BLaER1 treated with 17β-estradiol and CSF1 and Interleukin-3, amounts not matched to agents 10 nM and 100 nM (cell line): ENCODE measurements at regions not wholly inside any gene's neighbourhood (a gene's known extent, or its start where the extent isn't known, plus 50 kb on each side); places are given as distances from the start of the nearest gene placed in this dataset.

Experiments
- H3K27ac ChIP-seq, 11 experiments: shearing (Covaris generic); formaldehyde crosslinking; 2 replicates each; pipeline ENCODE4 v1.8.1; 2022
- H3K27me3 ChIP-seq, 11 experiments: shearing (Covaris generic); formaldehyde crosslinking; 2 replicates each; pipeline ENCODE4 v1.8.1; 2022
- H3K36me3 ChIP-seq, 11 experiments: shearing (Covaris generic); formaldehyde crosslinking; 2 replicates each; pipeline ENCODE4 v1.8.1; 2022
- H3K4me1 ChIP-seq, 10 experiments: shearing (Covaris generic); formaldehyde crosslinking; 2 replicates each; pipeline ENCODE4 v1.8.1; 2022
- H3K4me2 ChIP-seq, 11 experiments: shearing (Covaris generic); formaldehyde crosslinking; 2 replicates each; pipeline ENCODE4 v1.8.1; 2022
- H3K4me3 ChIP-seq, 10 experiments: shearing (Covaris generic); formaldehyde crosslinking; 2 replicates each; pipeline ENCODE4 v1.8.1; 2022
- H3K9ac ChIP-seq, 11 experiments: shearing (Covaris generic); formaldehyde crosslinking; 2 replicates each; pipeline ENCODE4 v1.8.1; 2022
- H3K9me3 ChIP-seq, 11 experiments: shearing (Covaris generic); formaldehyde crosslinking; replicated peaks in 1 of 11; 2 replicates each; pipeline ENCODE4 v1.8.1; 2022
- H4K20me1 ChIP-seq, 11 experiments: shearing (Covaris generic); formaldehyde crosslinking; 2 replicates each; pipeline ENCODE4 v1.8.1; 2022
- Cebpa-rat ChIP-seq, 11 experiments: shearing (Covaris generic); IDR thresholded peaks; 2 replicates each; pipeline ENCODE4 v1.8.1; 2022

DNA sequence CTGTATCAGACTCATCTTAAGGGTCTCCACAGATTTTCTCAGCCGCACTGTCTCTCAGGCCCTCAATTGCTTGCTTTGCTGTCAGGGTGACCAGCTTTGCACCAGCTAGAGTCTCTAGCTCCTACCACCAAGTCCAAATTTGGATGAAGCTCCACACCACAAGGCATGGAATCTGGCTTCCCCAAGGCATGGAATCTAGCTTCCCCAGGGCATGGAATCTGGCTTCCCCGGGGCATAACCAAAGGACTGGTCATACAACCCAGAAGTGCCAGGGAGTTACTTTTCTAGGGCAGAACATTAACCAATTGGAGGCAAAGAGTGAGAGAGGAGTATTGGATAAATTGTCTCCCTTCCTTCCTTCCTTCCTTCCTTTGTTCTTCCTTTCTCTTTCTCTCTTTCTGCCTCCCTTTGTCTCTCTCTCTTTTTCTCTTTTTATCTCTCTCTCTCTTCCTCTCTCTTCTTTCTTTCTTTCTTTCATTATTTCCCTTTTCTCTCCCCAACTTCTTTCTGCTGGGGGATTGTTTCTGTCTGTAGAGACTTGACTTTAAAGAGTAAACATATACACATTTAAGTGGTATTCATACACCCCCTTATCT is 76.9 kb upstream of the HAO2 start:
- no peak overlapping the region for H3K27ac ChIP-seq
- H3K9ac ChIP-seq = no peak overlapping the region
- no peak overlapping the region for H3K4me2 ChIP-seq
- H4K20me1 ChIP-seq = no peaks in the 10 kb centered on the region
- peaks cover 0 to 22% (median 12%) of the 10 kb centered on the region in 10 experiments; a peak in 18 of 20 replicates for H3K4me1 ChIP-seq
- TF ChIP-seq Cebpa-rat (IDR thresholded peaks at IDR 0.05) = no peak
- H3K27me3 ChIP-seq = no peaks in the 10 kb centered on the region
- no peaks in the 10 kb centered on the region for H3K36me3 ChIP-seq
- no peaks in the 10 kb centered on the region for H3K9me3 ChIP-seq
- no peak overlapping the region for H3K4me3 ChIP-seq

DNA sequence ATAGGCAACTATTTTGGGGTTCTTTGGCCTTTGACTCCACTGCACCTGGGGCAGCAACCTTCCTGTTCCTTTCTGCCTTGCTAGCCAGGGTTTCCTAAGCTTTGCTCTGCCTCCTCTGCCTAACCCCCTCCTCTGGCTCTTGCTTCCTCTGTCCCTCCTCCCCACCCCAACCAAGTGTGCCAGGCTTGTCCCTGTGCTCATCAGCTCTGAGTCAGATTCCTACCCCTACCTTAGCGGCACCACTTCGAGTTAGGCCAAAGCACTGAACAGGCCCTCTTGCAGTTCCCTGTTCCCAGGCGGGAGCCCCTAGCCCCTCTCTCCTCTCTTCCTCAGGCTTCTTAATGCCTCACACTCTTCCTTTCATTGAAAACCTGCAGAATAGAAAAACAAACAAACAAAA is 74.8 kb upstream of the HAO2 start:
- Histone ChIP-seq H3K27ac (no peak overlapping the region), H3K4me3 (no peak overlapping the region), H3K4me1 (peaks cover 0 to 22% (median 12%) of the 10 kb centered on the region in 10 experiments; a peak in 18 of 20 replicates), H3K4me2 (peak overlapping the region in 3 of 11 experiments; percentile 31 to 43 (median 33); a peak in 4 of 22 replicates), H4K20me1 (no peaks in the 10 kb centered on the region), H3K9me3 (no peaks in the 10 kb centered on the region), H3K36me3 (no peaks in the 10 kb centered on the region), H3K9ac (no peak overlapping the region), H3K27me3 (no peaks in the 10 kb centered on the region)
- no peak for TF ChIP-seq Cebpa-rat (IDR thresholded peaks at IDR 0.05)

- Histone ChIP-seq H3K4me3 (no peak overlapping the region), H3K27ac (no peak overlapping the region), H3K9ac (no peak overlapping the region), H3K27me3 (no peaks in the 10 kb centered on the region), H3K4me1 (peaks cover 0 to 22% (median 12%) of the 10 kb centered on the region in 10 experiments; a peak in 18 of 20 replicates), H3K36me3 (no peaks in the 10 kb centered on the region), H3K9me3 (no peaks in the 10 kb centered on the region), H4K20me1 (no peaks in the 10 kb centered on the region), H3K4me2 (peak overlapping the region in 10 of 11 experiments; percentile 9 to 49 (median 32); a peak in 11 of 22 replicates)
- TF ChIP-seq Cebpa-rat (IDR thresholded peaks at IDR 0.05) = no peak
These were observed 74.4 kb upstream of the HAO2 start for GRCh38 chr1:119294199-119294598.

DNA sequence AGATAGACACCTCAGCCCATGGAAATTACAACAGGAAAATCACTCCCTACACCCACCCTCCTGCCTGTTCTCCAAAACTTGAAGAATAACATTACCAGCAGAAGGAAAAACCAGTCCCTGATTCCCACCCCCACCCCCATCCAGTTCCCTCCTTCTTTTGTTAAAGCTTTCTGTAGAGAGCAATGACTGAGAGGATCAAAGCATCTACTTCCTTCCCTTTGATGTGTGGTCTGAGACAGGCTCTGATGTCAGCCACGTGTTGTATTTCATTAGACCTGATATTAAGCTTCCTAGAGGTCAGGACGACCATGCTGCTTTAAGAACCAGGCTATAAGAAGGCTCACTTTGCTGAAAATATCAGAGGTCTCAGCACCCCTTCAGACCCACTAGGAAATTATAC is 73.9 kb upstream of the HAO2 start:
- Histone ChIP-seq H3K9ac (no peak overlapping the region), H3K27ac (no peak overlapping the region), H3K36me3 (no peaks in the 10 kb centered on the region), H3K27me3 (no peaks in the 10 kb centered on the region), H3K4me2 (peak overlapping the region in 10 of 11 experiments; percentile 9 to 49 (median 32); a peak in 15 of 22 replicates), H3K9me3 (no peaks in the 10 kb centered on the region), H3K4me1 (peaks cover 0 to 22% (median 12%) of the 10 kb centered on the region in 10 experiments; a peak in 18 of 20 replicates), H3K4me3 (no peak overlapping the region), H4K20me1 (no peaks in the 10 kb centered on the region)
- TF ChIP-seq Cebpa-rat (IDR thresholded peaks at IDR 0.05) = no peak

DNA sequence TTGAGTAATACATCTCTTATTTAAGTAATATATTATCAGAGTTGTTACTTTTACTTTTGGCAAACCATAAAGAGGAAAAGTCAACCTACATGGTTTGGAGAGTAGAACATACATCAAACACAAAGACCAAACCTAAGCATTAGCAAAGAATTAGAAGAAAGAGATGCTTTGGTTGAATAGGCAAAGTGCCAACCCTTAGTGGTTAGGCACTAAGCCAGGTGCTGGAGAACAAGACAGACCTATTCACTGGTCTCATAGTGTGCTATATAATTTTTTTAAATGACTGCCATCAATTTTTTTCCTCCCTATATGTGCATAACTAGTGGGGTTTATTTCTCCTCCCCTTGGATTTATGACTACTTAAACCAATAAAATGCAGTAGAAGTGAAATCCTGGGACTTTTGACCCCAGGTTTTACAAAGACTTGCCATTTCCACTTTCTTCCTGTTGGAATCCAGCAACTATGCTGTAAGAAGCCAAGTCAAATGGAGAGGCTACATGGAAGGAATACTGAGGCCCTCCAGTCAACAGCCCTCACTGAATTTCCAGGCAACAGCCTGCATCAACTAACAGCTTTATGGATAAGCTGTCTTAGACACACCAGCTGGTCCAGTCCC is 69.8 kb upstream of the HAO2 start:
- peaks cover 0 to 16% (median 12%) of the 10 kb centered on the region in 10 experiments; a peak in 18 of 20 replicates for H3K4me1 ChIP-seq
- H3K27me3 ChIP-seq = no peaks in the 10 kb centered on the region

GRCh38 chr1:119302011-119302410 is 66.6 kb upstream of the HAO2 start:
- Histone ChIP-seq H3K4me3 (no peak overlapping the region), H3K9me3 (no peaks in the 10 kb centered on the region), H3K9ac (no peak overlapping the region), H3K4me1 (no peaks in the 10 kb centered on the region), H3K27me3 (no peaks in the 10 kb centered on the region), H3K4me2 (no peak overlapping the region), H4K20me1 (no peaks in the 10 kb centered on the region), H3K27ac (no peak overlapping the region), H3K36me3 (no peaks in the 10 kb centered on the region)
- TF ChIP-seq Cebpa-rat (IDR thresholded peaks at IDR 0.05) = no peak

More for the DNA sequence above, 69.8 kb upstream of the HAO2 start:
- Histone ChIP-seq H3K4me2 (no peak overlapping the region), H3K36me3 (no peaks in the 10 kb centered on the region), H3K9ac (no peak overlapping the region), H4K20me1 (no peaks in the 10 kb centered on the region), H3K9me3 (no peaks in the 10 kb centered on the region), H3K4me3 (no peak overlapping the region), H3K27ac (no peak overlapping the region)
- TF ChIP-seq Cebpa-rat (IDR thresholded peaks at IDR 0.05) = no peak

DNA sequence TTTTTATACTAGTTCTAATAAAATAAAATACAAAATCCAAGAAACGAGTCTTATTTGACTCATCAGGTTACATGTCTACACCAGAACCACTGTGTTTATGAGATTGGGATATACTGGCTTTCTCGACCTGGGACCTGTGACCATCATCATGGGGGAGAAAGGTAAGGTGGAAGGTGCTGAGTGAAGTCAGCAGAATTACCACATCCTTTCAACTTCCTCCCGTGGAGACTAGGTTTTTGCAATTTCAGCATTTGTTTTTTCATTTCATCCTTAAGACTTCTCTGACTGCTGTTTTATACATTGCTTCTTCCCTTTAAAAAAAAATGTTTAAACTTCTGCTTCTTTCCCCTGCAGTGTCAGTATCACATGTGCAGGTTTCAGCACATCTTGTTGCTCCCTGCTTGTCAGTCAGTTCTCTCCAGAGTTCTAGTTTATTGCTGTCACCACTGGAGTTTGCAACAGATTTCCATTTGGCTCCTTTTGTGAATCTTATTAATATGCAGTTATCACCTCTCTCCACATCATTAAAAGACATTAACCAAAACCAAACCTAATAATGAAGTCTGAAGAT is 60.4 kb upstream of the HAO2 start:
- H3K36me3 ChIP-seq = no peaks in the 10 kb centered on the region
- TF ChIP-seq Cebpa-rat (IDR thresholded peaks at IDR 0.05) = no peak
- H3K4me2 ChIP-seq = peak overlapping the region; percentile 17 to 69 (median 35); a peak in 20 of 22 replicates
- no peaks in the 10 kb centered on the region for H3K9me3 ChIP-seq
- H4K20me1 ChIP-seq = no peaks in the 10 kb centered on the region
- H3K4me3 ChIP-seq = no peak overlapping the region
- H3K9ac ChIP-seq = no peak overlapping the region
- no peak overlapping the region for H3K27ac ChIP-seq
- no peaks in the 10 kb centered on the region for H3K27me3 ChIP-seq
- peaks cover 17 to 29% (median 24%) of the 10 kb centered on the region in 10 experiments for H3K4me1 ChIP-seq

DNA sequence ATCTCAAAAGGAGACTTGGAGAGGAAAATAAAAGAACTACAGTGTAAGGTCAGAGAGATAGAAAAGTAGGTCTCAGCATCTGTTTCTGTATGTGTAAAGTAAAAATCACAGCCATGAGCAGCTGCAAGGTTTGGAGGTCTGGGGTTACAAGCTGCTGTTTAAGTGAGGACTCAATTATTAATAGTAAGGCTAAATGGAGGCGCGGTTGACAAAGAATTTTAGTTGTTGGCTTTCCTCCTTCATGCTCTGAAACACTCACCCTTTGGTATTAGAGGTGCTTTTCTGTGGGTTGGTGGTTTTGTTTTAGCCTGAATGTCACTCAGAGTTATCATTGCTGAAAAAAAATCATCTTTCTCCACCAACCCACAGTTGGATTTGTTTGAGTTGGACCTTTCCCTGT is 59.8 kb upstream of the HAO2 start:
- TF ChIP-seq Cebpa-rat (IDR thresholded peaks at IDR 0.05) = no peak
- no peaks in the 10 kb centered on the region for H4K20me1 ChIP-seq
- no peak overlapping the region for H3K9ac ChIP-seq
- no peaks in the 10 kb centered on the region for H3K36me3 ChIP-seq
- H3K4me1 ChIP-seq = peaks cover 17 to 29% (median 24%) of the 10 kb centered on the region in 10 experiments
- H3K27me3 ChIP-seq = no peaks in the 10 kb centered on the region
- H3K9me3 ChIP-seq = no peaks in the 10 kb centered on the region
- H3K27ac ChIP-seq = no peak overlapping the region
- H3K4me2 ChIP-seq = peak overlapping the region; percentile 17 to 69 (median 35); a peak in 21 of 22 replicates
- H3K4me3 ChIP-seq = no peak overlapping the region

- H3K9ac ChIP-seq = no peak overlapping the region
- H3K36me3 ChIP-seq = no peaks in the 10 kb centered on the region
- H3K4me1 ChIP-seq = peaks cover 17 to 29% (median 24%) of the 10 kb centered on the region in 10 experiments
- no peaks in the 10 kb centered on the region for H3K9me3 ChIP-seq
- TF ChIP-seq Cebpa-rat (IDR thresholded peaks at IDR 0.05) = no peak
- no peak overlapping the region for H3K4me3 ChIP-seq
- no peak overlapping the region for H3K4me2 ChIP-seq
- no peaks in the 10 kb centered on the region for H4K20me1 ChIP-seq
- no peak overlapping the region for H3K27ac ChIP-seq
- H3K27me3 ChIP-seq = no peaks in the 10 kb centered on the region
These were observed 58.3 kb upstream of the HAO2 start for GRCh38 chr1:119310301-119310700.
